Heart left ventricle (tissue), 13 donors: ENCODE measurements at regions not wholly inside any gene's neighbourhood (a gene's known extent, or its start where the extent isn't known, plus 50 kb on each side); places are given as distances from the start of the nearest gene placed in this dataset.

Experiments
- CTCF ChIP-seq, 12 donors: fragments of 200-600 bp; sonication (generic) in 4 of 12; IDR thresholded peaks; one replicate each; pipeline versions ENCODE4 v1.5.0 to v1.8.0; 2018 to 2022; ENCODE audit warnings: antibody characterized with exemption in 12 of 12, mild to moderate bottlenecking in 5 of 12
- POLR2A ChIP-seq, 2 donors: fragments of 450-650 bp; IDR thresholded peaks; one replicate each; pipeline ENCODE4 v1.6.1; 2017; ENCODE audit warnings: antibody characterized with exemption in 2 of 2, mild to moderate bottlenecking in 2 of 2, moderate library complexity in 2 of 2
- donor health status: ischemic (EF 13 %, LVEDD 7.1; RV severe dilation, severe dysfunction).
- donor health status: DM: no; HTN: yes; CAD: no.
- donor health status: DM: no; HTN: no; CAD: no.
- donor health status: ischemic (EF 25% LVEDD 6.9; RV normal size, moderate dysfunction).
- donor health status: ischemic (EF 25% LVEDD 5.7; RV mildly dilated, moderate dysfunction).
- donor health status: ischemic (EF 35%, LVEDD 5.7; RV mildly dilated, moderate dysfunction).
- donor health status: nonischemic (EF 11% LVEDD 7.7; RV severe dilation, severe dysfunction).
- donor health status: DM: yes; HTN: yes; CAD: no.
- donor health status: PGD.
- donor health status: ischemic (EF 29% LVEDD 5.4; RV normal size, mild dysfunction).
- donor health status: nonischemic (EF 23%, LVEDD 6.1; RV moderate dilation, normal function).

- TF ChIP-seq CTCF (IDR thresholded peaks at IDR 0.05) (no peak), POLR2A (IDR thresholded peaks at IDR 0.05) (no peak)
These were observed 168.9 kb upstream of the TMEM72 start for GRCh38 chr10:44742248-44742647.
